HG03469 (cell line): ENCODE measurements at regions not wholly inside any gene's neighbourhood (a gene's known extent, or its start where the extent isn't known, plus 50 kb on each side); places are given as distances from the start of the nearest gene placed in this dataset.

Source experiments
- ATAC-seq: cut with Tn5 transposase; IDR thresholded peaks from one replicate; pipeline ENCODE4 v1.9.1; 2021; ENCODE audit warnings: mild to moderate bottlenecking, moderate library complexity, moderate number of reproducible peaks; ENCODE audit not compliant: unreplicated experiment

DNA sequence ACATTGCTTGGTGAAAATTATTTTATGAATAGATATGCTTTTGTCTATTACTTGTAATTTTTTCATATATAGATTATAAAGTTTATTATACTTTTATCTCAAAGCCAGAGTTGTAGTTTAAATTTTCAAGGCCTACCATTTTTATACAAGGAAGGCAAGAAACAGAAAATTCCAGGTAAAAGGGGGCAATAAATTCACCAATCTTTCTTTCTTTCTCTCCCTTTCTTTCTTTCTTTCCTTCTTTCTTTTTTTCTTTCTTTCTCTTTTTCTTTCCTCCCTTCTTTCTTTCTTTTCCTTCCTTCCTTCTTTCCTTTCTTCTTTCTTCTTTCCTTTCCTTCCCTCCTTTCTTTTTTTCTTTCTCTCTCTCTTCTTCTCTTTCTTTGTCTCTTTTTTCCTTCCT, 529.4 kb downstream of the PCDH17 start:
- ATAC-seq = no peak

- ATAC-seq = no peak
Observed at GRCh38 chr13:58165617-58166016, 534.1 kb downstream of the PCDH17 start.

- no peak for ATAC-seq
Observed at GRCh38 chr13:58181111-58181510, 549.6 kb downstream of the PCDH17 start.

GRCh38 chr13:58187881-58188280, 556.3 kb downstream of the PCDH17 start:
- ATAC-seq = no peak

- ATAC-seq = no peak
Observed at GRCh38 chr13:58190577-58190976, 559.0 kb downstream of the PCDH17 start.

DNA sequence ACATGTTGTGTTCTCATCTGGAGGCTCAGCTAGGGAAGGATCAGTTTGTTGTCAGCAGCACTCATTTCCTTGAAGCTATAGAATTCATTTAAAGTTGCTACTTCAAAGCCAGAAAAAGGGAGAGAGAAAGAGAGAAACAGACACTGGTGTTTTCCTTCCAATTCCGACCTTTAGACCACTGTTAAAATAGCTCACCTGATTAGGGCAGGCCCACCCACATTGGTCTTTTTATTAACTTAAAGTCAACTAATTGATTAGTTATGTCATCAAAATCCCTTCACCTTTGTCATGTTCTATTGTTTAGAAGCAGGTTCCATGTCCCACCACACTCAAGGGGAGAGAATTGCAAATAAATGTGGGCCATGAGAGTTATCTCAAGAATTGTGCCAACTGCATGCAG, 560.2 kb downstream of the PCDH17 start:
- no peak for ATAC-seq

- no peak for ATAC-seq
Observed at GRCh38 chr13:58202099-58202498, 570.6 kb downstream of the PCDH17 start.

DNA sequence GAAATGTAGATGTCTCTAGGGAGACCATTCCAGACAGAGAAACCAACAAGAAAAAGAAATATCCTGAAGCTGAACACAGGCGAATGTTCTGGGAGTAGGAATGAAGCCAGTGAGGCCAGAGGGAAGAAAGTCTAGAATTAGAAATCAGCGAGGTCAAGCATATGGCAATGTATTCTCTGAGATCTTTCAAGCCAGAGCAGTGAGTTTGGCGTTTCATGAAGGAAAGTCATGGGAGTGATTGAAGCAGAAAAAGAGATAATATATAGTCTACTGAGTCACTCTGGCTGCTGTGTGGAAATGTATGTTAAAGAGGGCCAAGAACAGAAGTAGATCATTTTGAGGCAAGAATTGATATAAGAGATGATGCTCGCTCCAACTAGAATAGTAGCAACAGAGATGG, 576.0 kb downstream of the PCDH17 start:
- no peak for ATAC-seq

- ATAC-seq = no peak
Observed at GRCh38 chr13:58235454-58235853, 603.9 kb downstream of the PCDH17 start.

DNA sequence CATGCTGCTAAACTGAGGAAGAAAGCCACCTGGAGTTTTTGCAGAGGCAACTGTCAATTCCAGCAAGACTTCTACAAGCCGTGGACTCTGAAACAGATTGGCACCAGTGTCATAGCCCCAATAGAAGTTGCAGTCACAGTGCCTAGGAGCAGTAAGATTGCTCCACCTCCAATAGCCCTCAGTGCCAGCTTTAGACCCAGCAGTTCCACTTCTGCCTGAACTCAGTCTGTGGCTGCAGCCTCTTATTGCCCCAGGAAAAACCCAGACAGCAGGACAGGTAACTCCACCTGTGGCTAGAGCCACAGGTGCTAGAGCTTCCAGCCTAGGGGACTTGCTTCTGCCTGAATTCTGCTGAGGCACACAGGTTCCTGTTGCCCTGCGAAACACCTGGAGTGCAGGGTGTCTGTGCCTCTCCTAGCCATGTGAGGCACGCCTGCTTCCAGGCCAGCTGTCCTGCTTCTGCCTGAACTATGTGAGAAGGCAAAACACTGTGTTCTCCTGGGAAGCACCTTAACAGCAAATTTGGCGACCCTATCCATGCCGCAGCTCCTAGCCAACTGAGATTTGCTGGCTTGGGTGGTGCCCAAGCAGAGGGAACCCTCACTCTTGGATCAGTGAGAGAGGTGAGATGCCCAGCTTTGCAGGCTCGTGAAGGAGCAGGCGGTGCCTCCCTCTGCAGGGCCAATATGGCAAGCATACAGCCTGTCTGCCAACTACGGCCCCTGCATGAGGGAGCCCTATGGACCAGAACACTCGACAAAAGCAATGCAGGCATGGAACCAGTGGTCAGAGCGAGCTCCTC, 607.6 kb downstream of the PCDH17 start:
- no peak for ATAC-seq

DNA sequence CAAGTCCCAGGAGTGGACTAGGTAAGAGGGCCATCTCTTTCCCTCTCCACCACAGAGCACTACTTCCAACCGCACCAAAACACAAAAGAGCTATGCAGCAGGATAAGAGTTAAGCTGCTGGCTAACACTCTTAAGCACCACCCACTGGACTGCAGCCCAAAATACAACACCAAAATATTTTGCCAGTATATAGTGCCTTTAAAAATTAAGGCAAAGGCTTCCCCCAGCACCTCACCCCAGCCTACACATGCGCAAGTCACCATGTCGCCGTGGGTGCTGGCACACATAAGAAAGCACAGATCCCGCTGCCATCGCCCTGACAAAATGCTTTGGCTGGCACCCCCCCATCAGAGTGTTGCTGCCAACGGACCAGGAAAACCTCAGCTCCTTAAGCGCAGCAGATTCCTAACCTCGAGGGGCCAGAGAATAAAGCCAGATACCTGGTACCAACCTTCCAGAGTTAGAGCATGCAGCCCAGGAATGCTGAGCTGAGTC, 608.3 kb downstream of the PCDH17 start:
- ATAC-seq = no peak

GRCh38 chr13:58247080-58247479, 615.5 kb downstream of the PCDH17 start:
- no peak for ATAC-seq

DNA sequence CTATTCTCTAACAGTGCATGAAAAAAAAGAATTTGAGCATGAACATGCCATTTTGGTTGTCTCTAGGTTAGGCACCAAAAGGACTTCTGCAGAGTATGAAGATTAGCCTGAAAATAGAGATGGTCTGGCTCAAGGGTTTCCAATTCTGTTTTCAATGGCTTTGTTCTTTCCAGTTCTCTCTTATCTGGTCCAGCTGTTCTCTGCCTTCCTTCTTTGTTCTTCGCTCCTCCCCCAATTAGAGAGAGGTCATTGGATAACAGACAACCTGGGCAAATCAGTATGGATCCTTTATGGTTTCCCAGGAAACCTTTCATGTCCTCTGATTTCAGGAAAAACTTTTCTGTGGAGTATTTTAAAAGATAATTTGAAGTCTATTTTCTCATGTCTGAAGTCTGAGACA, 623.4 kb downstream of the PCDH17 start:
- ATAC-seq = no peak

GRCh38 chr13:58266271-58266670, 634.7 kb downstream of the PCDH17 start:
- ATAC-seq = no peak

DNA sequence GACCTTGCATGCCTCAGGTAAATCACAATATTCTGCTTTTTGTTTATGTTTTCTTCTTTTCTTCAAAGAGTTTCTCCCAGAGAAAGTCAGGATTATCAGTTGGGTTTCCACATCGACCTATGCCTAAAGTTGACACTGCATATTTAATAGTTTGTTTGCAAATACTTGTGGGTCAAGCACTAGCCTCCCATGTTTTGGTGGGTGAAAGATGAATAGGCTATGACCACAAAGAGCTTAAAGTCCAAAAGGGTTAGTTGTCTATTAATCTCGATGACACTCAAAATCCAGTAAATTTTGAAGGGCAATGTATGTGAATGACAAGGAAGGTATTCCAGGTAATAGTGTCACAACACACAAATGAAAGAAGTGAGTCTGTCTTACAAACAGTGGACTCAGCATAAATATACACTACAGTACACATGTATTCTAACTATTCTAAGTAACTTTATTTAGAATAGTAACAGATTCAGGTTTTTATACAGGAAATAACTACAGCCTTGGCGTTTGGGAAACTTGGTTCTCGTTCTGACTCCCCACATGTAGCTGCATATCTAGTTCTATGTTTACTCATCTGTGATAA, 667.1 kb downstream of the PCDH17 start:
- no peak for ATAC-seq

DNA sequence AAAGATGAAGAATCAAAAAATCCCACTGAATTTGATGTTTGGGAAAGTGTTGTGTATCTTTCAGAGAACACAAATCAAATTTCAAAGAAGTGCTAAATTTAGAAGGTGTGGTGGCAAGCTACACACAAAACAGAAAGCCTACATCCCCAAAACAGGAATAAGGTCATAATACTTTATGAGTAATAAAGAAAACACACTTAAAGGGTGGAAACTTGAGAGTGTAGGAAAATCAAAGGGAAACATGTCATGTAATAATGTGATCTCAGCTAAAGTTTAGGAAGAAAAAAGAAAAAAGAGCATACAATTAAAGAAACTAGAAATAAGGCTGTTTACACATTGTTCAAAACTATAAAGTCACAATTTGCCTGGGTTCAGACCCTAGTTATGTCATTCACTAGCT, 668.7 kb downstream of the PCDH17 start:
- ATAC-seq = no peak

DNA sequence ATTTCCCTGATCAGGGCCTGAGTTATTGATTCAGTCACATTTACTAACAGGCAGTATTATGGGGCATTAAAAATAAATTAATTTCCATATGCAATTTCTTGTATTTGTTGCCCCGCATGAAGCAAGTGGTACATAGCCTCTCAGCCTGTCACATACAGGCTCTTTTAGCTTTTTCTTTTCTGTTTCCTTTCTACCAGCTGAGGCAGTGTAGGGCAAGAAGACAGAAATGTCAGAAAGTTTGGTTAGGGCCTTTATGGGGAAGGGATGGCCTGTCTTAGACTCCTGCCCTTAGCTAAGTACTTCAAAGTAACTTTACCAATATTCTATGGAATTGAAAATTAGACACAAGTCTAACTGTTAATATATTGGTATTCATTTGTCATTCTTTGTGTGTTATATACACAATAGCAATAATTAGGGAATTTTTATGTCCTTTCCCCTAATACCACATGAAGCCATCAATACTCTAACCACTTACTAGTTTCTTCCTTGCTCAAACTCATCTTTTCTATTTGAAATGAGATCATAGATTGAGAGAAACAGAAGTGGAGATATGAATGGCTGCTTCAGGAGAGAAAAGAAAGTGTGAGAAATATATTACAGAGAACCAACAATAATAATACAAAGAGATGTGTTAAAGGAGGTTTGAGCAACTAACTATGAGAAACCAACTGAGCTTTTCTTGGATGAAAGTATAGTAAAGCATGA, 669.6 kb downstream of the PCDH17 start:
- no peak for ATAC-seq

- ATAC-seq = no peak
Observed at GRCh38 chr13:58302349-58302748, 670.8 kb downstream of the PCDH17 start.

GRCh38 chr13:58306062-58306461, 674.5 kb downstream of the PCDH17 start:
- ATAC-seq = no peak

- ATAC-seq = no peak
Observed at GRCh38 chr13:58313219-58313618, 681.7 kb downstream of the PCDH17 start.

GRCh38 chr13:58318495-58319167, 687.1 kb downstream of the PCDH17 start:
- ATAC-seq = no peak
